ENCODE measurements at regions not wholly inside any gene's neighbourhood (a gene's known extent, or its start where the extent isn't known, plus 50 kb on each side); places are given as distances from the start of the nearest gene placed in this dataset.

- DNase-seq (ENCODE audit: extremely low read depth in 1 of 11, low read depth in 9 of 11, low spot score in 4 of 11) = no peak
Measured at GRCh38 chr2:160956243-160956802, 203.9 kb upstream of the TANK start.

- no peak for DNase-seq (ENCODE audit: extremely low read depth in 1 of 11, low read depth in 9 of 11, low spot score in 4 of 11)
Measured at GRCh38 chr2:160963957-160964356, 196.3 kb upstream of the TANK start.

- no peak for DNase-seq (ENCODE audit: extremely low read depth in 1 of 11, low read depth in 9 of 11, low spot score in 4 of 11)
Measured at GRCh38 chr2:160967523-160967922, 192.7 kb upstream of the TANK start.

- no peak for DNase-seq (ENCODE audit: extremely low read depth in 1 of 11, low read depth in 9 of 11, low spot score in 4 of 11)
Measured at GRCh38 chr2:160968183-160968582, 192.0 kb upstream of the TANK start.

- peak; percentile 59 to 92 (median 77) for DNase-seq (ENCODE audit: extremely low read depth in 1 of 11, low read depth in 9 of 11, low spot score in 4 of 11)
Measured at GRCh38 chr2:160970052-160970965, 189.9 kb upstream of the TANK start.

- DNase-seq (ENCODE audit: extremely low read depth in 1 of 11, low read depth in 9 of 11, low spot score in 4 of 11) = no peak
Measured at GRCh38 chr2:160973991-160974390, 186.2 kb upstream of the TANK start.

- no peak for DNase-seq (ENCODE audit: extremely low read depth in 1 of 11, low read depth in 9 of 11, low spot score in 4 of 11)
Measured at GRCh38 chr2:160974803-160975202, 185.4 kb upstream of the TANK start.

GRCh38 chr2:160976797-160977196 lies 183.4 kb upstream of the TANK start:
- DNase-seq (ENCODE audit: extremely low read depth in 1 of 11, low read depth in 9 of 11, low spot score in 4 of 11) = no peak

GRCh38 chr2:160977376-160977775 lies 182.9 kb upstream of the TANK start:
- no peak for DNase-seq (ENCODE audit: extremely low read depth in 1 of 11, low read depth in 9 of 11, low spot score in 4 of 11)

- no peak for DNase-seq (ENCODE audit: extremely low read depth in 1 of 11, low read depth in 9 of 11, low spot score in 4 of 11)
Measured at GRCh38 chr2:160977854-160978253, 182.4 kb upstream of the TANK start.

- no peak for DNase-seq (ENCODE audit: extremely low read depth in 1 of 11, low read depth in 9 of 11, low spot score in 4 of 11)
Measured at GRCh38 chr2:160984426-160985077, 175.7 kb upstream of the TANK start.

- no peak for DNase-seq (ENCODE audit: extremely low read depth in 1 of 11, low read depth in 9 of 11, low spot score in 4 of 11)
Measured at GRCh38 chr2:160989778-160990177, 170.4 kb upstream of the TANK start.

- peak in 6 of 11 donors; percentile 21 to 69 (median 38) for DNase-seq (ENCODE audit: extremely low read depth in 1 of 11, low read depth in 9 of 11, low spot score in 4 of 11)
Measured at GRCh38 chr2:160993654-160994061, 166.6 kb upstream of the TANK start.

- DNase-seq (ENCODE audit: extremely low read depth in 1 of 11, low read depth in 9 of 11, low spot score in 4 of 11) = peak; percentile 66 to 89 (median 79)
Measured at GRCh38 chr2:160994141-160995002, 165.9 kb upstream of the TANK start.

- DNase-seq (ENCODE audit: extremely low read depth in 1 of 11, low read depth in 9 of 11, low spot score in 4 of 11) = no peak
Measured at GRCh38 chr2:160996584-160996983, 163.6 kb upstream of the TANK start.

- no peak for DNase-seq (ENCODE audit: extremely low read depth in 1 of 11, low read depth in 9 of 11, low spot score in 4 of 11)
Measured at GRCh38 chr2:161004379-161004778, 155.8 kb upstream of the TANK start.

- no peak for DNase-seq (ENCODE audit: extremely low read depth in 1 of 11, low read depth in 9 of 11, low spot score in 4 of 11)
Measured at GRCh38 chr2:161005170-161005569, 155.1 kb upstream of the TANK start.

- no peak for DNase-seq (ENCODE audit: extremely low read depth in 1 of 11, low read depth in 9 of 11, low spot score in 4 of 11)
Measured at GRCh38 chr2:161008311-161008710, 151.9 kb upstream of the TANK start.

GRCh38 chr2:161010503-161011015 lies 149.7 kb upstream of the TANK start:
- DNase-seq (ENCODE audit: extremely low read depth in 1 of 11, low read depth in 9 of 11, low spot score in 4 of 11) = no peak
